H9 (cell line): ENCODE measurements at regions not wholly inside any gene's neighbourhood (a gene's known extent, or its start where the extent isn't known, plus 50 kb on each side); places are given as distances from the start of the nearest gene placed in this dataset.

Source experiments
- DNase-seq: peaks from one replicate; pipeline ENCODE4 v3.0.0-alpha.2; 2017
- H2AFZ ChIP-seq: one replicate; pipeline ENCODE4 v1.6.1; 2013; ENCODE audit warnings: mild to moderate bottlenecking, low read length, control low read depth, moderate library complexity
- H2AK5ac ChIP-seq: 2 replicates; pipeline ENCODE4 v1.6.1; 2013; ENCODE audit warnings: low read length, control low read depth, mixed read lengths; ENCODE audit not compliant: insufficient read length
- H2BK120ac ChIP-seq: one replicate; pipeline ENCODE4 v1.6.1; 2013; ENCODE audit warnings: low read depth, mild to moderate bottlenecking, low read length, control low read depth, inconsistent platforms; ENCODE audit not compliant: poor library complexity, severe bottlenecking
- H2BK12ac ChIP-seq: 2 replicates; pipeline ENCODE4 v1.6.1; 2013; ENCODE audit warnings: low read length, control low read depth, mixed read lengths, low read depth; ENCODE audit not compliant: insufficient read length
- H2BK15ac ChIP-seq: 2 replicates; pipeline ENCODE4 v1.6.1; 2013; ENCODE audit warnings: low read depth, low read length, control low read depth
- H2BK20ac ChIP-seq: one replicate; pipeline ENCODE4 v1.6.1; 2013; ENCODE audit warnings: low read depth, mild to moderate bottlenecking, low read length, control low read depth, inconsistent platforms; ENCODE audit not compliant: poor library complexity, severe bottlenecking
- H2BK5ac ChIP-seq: 2 replicates; pipeline ENCODE4 v1.6.1; 2013; ENCODE audit warnings: low read length, control low read depth, mixed read lengths; ENCODE audit not compliant: insufficient read length
- H3K14ac ChIP-seq: 2 replicates; pipeline ENCODE4 v1.6.1; 2013; ENCODE audit warnings: low read length, control low read depth; ENCODE audit not compliant: insufficient read depth
- H3K18ac ChIP-seq: 2 replicates; pipeline ENCODE4 v1.6.1; 2013; ENCODE audit warnings: low read depth, mild to moderate bottlenecking, mixed read lengths, low read length, control low read depth; ENCODE audit not compliant: insufficient read length
- H3K23ac ChIP-seq: 2 replicates; pipeline ENCODE4 v1.6.1; 2013; ENCODE audit warnings: low read length, control low read depth, mixed read lengths, low read depth; ENCODE audit not compliant: insufficient read length
- H3K23me2 ChIP-seq: 2 replicates; pipeline ENCODE4 v1.6.1; 2013; ENCODE audit warnings: low read depth, mild to moderate bottlenecking, mixed read lengths, low read length, control low read depth; ENCODE audit not compliant: insufficient read length, poor library complexity, severe bottlenecking
- H3K27ac ChIP-seq: 2 replicates; pipeline ENCODE4 v1.5.1; 2013; ENCODE audit warnings: low read length, control low read depth, mixed read lengths, low read depth; ENCODE audit not compliant: insufficient read length
- H3K27me3 ChIP-seq: 2 replicates; pipeline ENCODE4 v1.6.1; 2013; ENCODE audit warnings: low read length, control low read depth, inconsistent platforms; ENCODE audit not compliant: insufficient read depth
- H3K4ac ChIP-seq: 2 replicates; pipeline ENCODE4 v1.6.1; 2013; ENCODE audit warnings: low read depth, mild to moderate bottlenecking, control low read depth, inconsistent platforms, low read length, moderate library complexity
- H3K4me1 ChIP-seq: 2 replicates; pipeline ENCODE4 v1.6.1; 2013; ENCODE audit warnings: low read length, control low read depth, inconsistent platforms; ENCODE audit not compliant: insufficient read depth
- H3K4me2 ChIP-seq: 2 replicates; pipeline ENCODE4 v1.6.1; 2013; ENCODE audit warnings: low read length, control low read depth, mixed read lengths; ENCODE audit not compliant: insufficient read length, insufficient read depth
- H3K56ac ChIP-seq: 2 replicates; pipeline ENCODE4 v1.6.1; 2013; ENCODE audit warnings: low read depth, mild to moderate bottlenecking, mixed read lengths, low read length, control low read depth; ENCODE audit not compliant: insufficient read length
- H3K79me1 ChIP-seq: 2 replicates; pipeline ENCODE4 v1.6.1; 2013; ENCODE audit warnings: low read depth, mild to moderate bottlenecking, moderate library complexity, low read length, control low read depth, inconsistent platforms; ENCODE audit not compliant: insufficient read depth, poor library complexity, severe bottlenecking
- H3K79me2 ChIP-seq: 2 replicates; pipeline ENCODE4 v1.6.1; 2013; ENCODE audit warnings: low read length, control low read depth, inconsistent platforms; ENCODE audit not compliant: insufficient read depth
- H3K9ac ChIP-seq: 2 replicates; pipeline ENCODE4 v1.6.1; 2013; ENCODE audit warnings: low read length, control low read depth, mixed read lengths; ENCODE audit not compliant: insufficient read length; ENCODE audit errors: extremely low read depth
- H3K9me3 ChIP-seq: one replicate; pipeline ENCODE4 v1.6.1; 2013; ENCODE audit warnings: low read depth, low read length, inconsistent platforms; ENCODE audit not compliant: control insufficient read depth
- H3T11ph ChIP-seq: one replicate; pipeline ENCODE4 v1.6.1; 2013; ENCODE audit warnings: mild to moderate bottlenecking, low read length, control low read depth, inconsistent platforms
- H4K20me1 ChIP-seq: one replicate; pipeline ENCODE4 v1.6.1; 2013; ENCODE audit not compliant: control insufficient read depth, insufficient read length, insufficient read depth
- H4K5ac ChIP-seq: 2 replicates; pipeline ENCODE4 v1.6.1; 2013; ENCODE audit warnings: low read depth, mild to moderate bottlenecking, mixed read lengths, low read length, control low read depth; ENCODE audit not compliant: insufficient read length
- H4K8ac ChIP-seq: replicated peaks from 2 replicates; pipeline ENCODE4 v1.6.1; 2013; ENCODE audit warnings: low read length, control low read depth, mixed read lengths, low read depth; ENCODE audit not compliant: insufficient read length
- H4K91ac ChIP-seq: 2 replicates; pipeline ENCODE4 v1.6.1; 2013; ENCODE audit warnings: low read depth, mild to moderate bottlenecking, moderate library complexity, mixed read lengths, low read length, control low read depth; ENCODE audit not compliant: insufficient read length
- H3K27ac Mint-ChIP-seq, 3 experiments: 2 replicates in 2 of 3; 3 replicates in 1 of 3; pipeline ENCODE4 v1.8.0; 2020 to 2021; ENCODE audit warnings: mixed read lengths in 3 of 3, mild to moderate bottlenecking in 1 of 3, moderate library complexity in 1 of 3
- H3K27me3 Mint-ChIP-seq: 2 replicates; pipeline ENCODE4 v1.8.0; 2021; ENCODE audit warnings: low read depth, mild to moderate bottlenecking, moderate library complexity, mixed read lengths
- H3K36me3 Mint-ChIP-seq, 3 experiments: 2 replicates in 2 of 3; 3 replicates in 1 of 3; pipeline ENCODE4 v1.8.0; 2020 to 2021; ENCODE audit warnings: low read depth in 3 of 3, mixed read lengths in 3 of 3; ENCODE audit not compliant: insufficient read depth in 1 of 3
- H3K4me1 Mint-ChIP-seq, 2 experiments: 2 replicates each; pipeline ENCODE4 v1.8.0; 2020; ENCODE audit warnings: mixed read lengths in 2 of 2
- H3K4me3 Mint-ChIP-seq, 2 experiments: 2 replicates in 1 of 2; 3 replicates in 1 of 2; pipeline ENCODE4 v1.8.0; 2020 to 2021; ENCODE audit warnings: mild to moderate bottlenecking in 2 of 2, mixed read lengths in 2 of 2, moderate library complexity in 1 of 2
- H3K9me3 Mint-ChIP-seq, 2 experiments: 2 replicates in 1 of 2; 3 replicates in 1 of 2; pipeline ENCODE4 v1.8.0; 2020; ENCODE audit warnings: mild to moderate bottlenecking in 2 of 2, mixed read lengths in 2 of 2, moderate library complexity in 1 of 2
- TF ChIP-seq, protein P1 (sequence below): fragments of 200-600 bp; sonication (generic); conservative IDR thresholded peaks from 3 replicates; pipeline ENCODE4 v1.8.0; 2021; ENCODE audit warnings: antibody characterized with exemption, mild to moderate bottlenecking

DNA sequence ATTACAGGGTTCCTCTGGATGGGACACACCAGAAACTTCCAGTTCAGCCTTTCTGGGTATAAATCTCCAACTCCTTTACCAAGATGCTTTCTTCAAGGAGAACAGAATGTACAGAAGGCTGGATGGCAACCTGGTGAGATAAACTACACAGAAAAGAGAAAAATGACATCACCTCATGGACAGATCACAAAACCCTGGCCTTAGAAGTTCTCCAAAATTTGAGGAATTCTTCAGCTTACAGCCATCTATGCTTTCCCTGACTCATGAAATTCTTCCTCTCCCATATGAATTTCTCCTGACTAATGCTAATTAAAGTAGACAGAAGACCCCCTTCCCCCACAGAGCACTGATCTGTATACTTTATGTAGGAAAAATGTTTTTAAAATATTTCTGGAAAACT, 345.4 kb downstream of the STIM2 start:
- Histone ChIP-seq H2BK5ac (no peak overlapping the region), H3K4me2 (no peak overlapping the region), H2AFZ (no peak overlapping the region), H3K56ac (no peak overlapping the region), H4K8ac (no peak overlapping the region), H3K23me2 (no peaks in the 10 kb centered on the region), H2BK12ac (no peak overlapping the region), H3K23ac (no peak overlapping the region), H2BK15ac (no peak overlapping the region), H2BK20ac (no peak overlapping the region), H3K4ac (no peak overlapping the region), H3K27me3 (no peaks in the 10 kb centered on the region), H3K9ac (no peak overlapping the region), H4K5ac (no peak overlapping the region), H3K79me2 (no peaks in the 10 kb centered on the region), H2AK5ac (no peak overlapping the region), H3K18ac (no peak overlapping the region), H4K20me1 (no peaks in the 10 kb centered on the region), H3K27ac (no peak overlapping the region), H4K91ac (no peak overlapping the region), H3K79me1 (no peaks in the 10 kb centered on the region), H3K4me1 (no peaks in the 10 kb centered on the region), H2BK120ac (no peak overlapping the region), H3K14ac (no peak overlapping the region), H3K9me3 (no peaks in the 10 kb centered on the region), H3T11ph (no peak overlapping the region)
- H3K4me3 Mint-ChIP-seq, result no peak overlapping the region
- no peak for DNase-seq
- H3K4me1 Mint-ChIP-seq, result peaks cover 14 to 15% of the 10 kb centered on the region in 2 experiments
- TF ChIP-seq, protein P1, sequence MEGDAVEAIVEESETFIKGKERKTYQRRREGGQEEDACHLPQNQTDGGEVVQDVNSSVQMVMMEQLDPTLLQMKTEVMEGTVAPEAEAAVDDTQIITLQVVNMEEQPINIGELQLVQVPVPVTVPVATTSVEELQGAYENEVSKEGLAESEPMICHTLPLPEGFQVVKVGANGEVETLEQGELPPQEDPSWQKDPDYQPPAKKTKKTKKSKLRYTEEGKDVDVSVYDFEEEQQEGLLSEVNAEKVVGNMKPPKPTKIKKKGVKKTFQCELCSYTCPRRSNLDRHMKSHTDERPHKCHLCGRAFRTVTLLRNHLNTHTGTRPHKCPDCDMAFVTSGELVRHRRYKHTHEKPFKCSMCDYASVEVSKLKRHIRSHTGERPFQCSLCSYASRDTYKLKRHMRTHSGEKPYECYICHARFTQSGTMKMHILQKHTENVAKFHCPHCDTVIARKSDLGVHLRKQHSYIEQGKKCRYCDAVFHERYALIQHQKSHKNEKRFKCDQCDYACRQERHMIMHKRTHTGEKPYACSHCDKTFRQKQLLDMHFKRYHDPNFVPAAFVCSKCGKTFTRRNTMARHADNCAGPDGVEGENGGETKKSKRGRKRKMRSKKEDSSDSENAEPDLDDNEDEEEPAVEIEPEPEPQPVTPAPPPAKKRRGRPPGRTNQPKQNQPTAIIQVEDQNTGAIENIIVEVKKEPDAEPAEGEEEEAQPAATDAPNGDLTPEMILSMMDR, result no peak
- H3K9me3 Mint-ChIP-seq, result no peaks in the 10 kb centered on the region
- no peak overlapping the region; a peak in 1 of 7 replicates for H3K27ac Mint-ChIP-seq
- H3K27me3 Mint-ChIP-seq, result no peaks in the 10 kb centered on the region
- no peaks in the 10 kb centered on the region for H3K36me3 Mint-ChIP-seq
